HG03139 (cell line): ENCODE measurements at regions not wholly inside any gene's neighbourhood (a gene's known extent, or its start where the extent isn't known, plus 50 kb on each side); places are given as distances from the start of the nearest gene placed in this dataset.

Experiments
- ATAC-seq: cut with Tn5 transposase; IDR thresholded peaks from one replicate; pipeline ENCODE4 v1.9.1; 2021; ENCODE audit not compliant: unreplicated experiment

DNA sequence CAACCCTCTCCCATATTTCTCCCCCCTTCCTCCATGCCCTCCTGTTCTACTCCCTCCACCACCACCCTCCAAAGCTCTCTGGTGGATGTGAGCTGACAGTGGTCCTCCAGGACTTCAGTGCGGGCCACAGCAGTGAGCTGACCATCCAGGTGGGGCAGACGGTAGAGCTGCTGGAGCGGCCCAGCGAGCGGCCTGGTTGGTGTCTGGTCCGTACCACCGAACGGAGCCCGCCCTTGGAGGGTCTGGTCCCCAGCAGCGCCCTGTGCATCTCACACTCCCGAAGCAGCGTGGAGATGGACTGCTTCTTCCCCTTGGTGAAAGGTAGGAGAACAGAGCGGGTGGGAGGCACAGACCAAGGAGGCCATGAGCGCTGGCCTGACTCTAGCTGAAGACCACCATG lies 167.5 kb upstream of the UMPS start:
- no peak for ATAC-seq

DNA sequence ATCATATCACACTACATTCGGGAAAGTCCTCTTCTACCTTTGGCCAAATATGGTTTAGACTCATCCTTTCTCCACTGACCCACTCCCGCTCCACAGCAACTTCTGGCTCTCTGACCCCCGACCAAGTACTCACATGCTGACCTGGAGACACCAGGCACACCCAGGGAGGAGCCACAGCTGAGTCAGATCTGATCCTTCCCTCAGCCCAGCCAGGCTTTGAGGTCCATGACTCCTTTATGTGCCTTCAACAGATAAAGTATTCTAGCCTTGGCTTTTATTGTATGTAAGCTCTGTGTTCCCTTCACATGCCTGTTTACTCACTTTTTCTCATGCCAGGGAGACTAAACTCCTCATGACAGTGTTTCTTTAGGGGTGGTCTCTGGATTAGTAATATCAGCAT lies 166.9 kb upstream of the UMPS start:
- no peak for ATAC-seq

DNA sequence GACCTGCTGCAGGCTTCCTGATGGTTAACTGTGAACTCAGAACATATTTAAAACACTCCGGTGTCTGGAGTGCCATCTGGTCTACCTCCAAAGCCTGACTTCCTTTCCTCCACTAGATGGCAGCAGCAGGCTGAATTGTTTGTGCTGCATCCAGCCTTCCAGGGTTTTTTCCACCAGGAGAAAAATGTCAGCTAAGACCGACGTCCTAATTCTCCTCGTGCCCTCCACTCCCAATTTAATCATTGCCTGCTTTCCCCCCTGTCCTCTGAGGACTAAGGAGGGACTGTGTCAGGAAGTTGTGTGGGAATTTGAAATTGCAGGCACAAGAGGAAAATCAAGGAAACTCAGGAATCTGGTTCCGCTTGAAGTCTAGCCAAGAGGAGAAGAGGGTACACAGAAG lies 165.2 kb upstream of the UMPS start:
- no peak for ATAC-seq

DNA sequence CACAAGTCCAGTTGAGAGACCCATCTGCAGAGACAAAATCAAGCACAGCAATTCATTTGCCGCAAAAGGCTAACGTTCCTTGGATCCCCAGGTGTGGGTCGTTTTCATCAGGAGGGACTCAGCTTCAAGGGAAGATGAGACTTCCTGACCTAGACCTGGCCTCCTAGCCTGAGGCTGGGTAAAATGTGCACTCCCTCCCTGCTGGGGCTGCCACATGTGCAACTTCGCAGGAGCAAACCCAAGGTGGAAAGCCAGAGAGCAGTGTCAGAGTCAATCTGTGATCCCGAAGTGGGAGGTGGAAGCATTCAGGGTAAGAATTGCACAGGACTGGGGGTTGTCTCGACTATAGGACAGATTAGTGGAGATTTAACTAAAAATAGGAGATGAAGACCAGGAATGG lies 164.7 kb upstream of the UMPS start:
- no peak for ATAC-seq

DNA sequence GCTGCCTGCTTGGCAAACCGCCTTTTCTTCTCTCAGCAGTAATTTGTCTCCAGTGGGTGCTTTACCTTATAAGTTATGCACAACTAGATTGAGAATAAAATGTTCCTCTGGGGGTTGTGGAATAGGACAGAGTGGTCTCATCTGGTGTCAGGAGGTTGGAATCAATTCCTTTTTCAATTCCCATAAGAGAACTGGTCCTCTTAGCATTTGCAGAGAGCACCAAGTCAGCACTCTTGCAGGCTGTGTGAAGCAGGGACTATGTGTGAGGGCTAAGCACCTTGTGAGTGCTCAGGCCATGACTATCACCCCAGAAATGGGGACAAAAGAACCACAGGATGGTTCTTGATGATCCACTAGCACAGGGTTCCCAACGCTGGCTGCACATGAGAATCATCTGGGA lies 163.6 kb upstream of the UMPS start:
- ATAC-seq, result no peak

DNA sequence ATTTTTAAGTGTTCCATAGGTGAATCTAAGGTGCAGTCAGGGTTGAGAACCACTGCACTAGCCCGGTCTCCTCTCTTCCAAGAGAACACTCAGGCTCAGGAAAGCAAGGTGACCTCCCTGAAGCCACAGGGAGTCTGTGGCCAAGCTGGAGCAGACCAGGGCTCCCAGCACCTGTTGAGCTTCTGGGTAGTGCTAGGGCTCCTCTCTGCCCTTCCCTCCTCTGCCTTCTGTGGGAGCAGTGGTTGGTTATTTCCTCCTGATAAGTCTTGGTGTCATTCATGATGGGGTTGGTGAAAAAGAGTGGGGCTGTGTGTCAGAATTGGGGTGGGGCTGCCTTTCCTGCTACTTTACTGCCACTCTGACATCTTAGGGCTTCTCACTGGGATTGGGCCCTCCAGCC lies 163.1 kb upstream of the UMPS start:
- ATAC-seq, result no peak

DNA sequence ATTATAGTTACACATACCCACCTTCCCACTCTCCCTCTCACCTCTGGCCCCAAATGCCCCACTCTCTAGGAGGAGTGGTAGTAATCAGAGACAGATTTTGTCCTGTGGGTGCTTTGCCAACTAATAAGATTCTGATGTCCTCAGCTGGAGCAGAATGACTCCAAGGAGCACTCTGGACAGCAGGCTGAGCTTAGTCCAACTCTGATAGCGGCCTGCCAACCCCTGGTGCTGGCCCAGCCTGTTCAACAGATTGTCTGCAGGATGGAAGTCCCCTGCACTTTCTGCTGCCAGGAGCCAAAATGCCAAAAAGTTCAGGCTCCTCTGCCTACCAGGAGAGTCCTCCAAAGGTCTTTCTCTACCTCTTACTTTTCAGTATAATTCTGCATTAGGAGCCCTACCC lies 160.5 kb upstream of the UMPS start:
- no peak for ATAC-seq

DNA sequence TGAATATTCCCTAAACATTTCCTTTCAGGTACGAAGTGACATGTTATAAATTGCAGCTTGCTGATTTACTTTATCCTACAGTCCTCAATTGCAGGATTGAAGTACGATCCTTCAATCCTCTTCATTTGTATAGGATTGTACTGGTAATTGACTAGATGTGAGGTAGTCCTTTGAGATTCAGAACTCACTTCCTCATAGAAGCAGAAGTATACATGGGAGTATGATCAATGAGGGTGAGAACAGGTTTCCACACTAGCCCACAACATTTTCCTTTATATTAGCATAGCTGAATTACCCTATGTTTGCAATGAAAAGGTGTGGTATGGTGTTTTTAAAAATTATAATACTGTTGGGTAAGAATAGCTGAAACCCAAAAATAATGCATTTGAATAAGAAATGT lies 160.0 kb upstream of the UMPS start:
- no peak for ATAC-seq

DNA sequence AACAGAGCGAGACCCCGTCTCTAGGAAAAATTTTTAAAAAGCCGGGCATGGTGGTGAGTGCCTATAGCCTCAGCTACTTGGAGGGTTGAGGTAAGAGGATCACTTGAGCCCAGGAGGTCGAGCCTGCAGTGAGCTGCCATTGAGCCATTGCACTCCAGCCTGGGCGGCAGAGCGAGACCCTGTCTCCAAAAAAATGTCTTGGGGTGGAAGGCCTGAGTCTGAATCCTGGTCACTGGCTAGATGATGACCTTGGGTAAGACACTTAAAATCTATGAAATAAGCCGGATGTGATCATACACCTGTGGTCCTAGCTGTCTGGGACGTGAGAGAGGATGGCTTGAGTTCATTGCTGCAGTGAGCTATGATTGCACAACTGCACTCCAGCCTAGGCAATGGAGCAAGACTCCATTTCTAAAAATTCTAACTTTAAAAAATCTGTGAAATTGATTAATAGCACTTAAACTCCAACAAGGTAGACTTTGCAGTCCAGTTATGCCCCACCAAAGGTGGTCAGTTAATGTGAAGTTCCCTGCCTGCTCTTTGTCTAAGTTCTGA lies 157.3 kb upstream of the UMPS start:
- no peak for ATAC-seq

DNA sequence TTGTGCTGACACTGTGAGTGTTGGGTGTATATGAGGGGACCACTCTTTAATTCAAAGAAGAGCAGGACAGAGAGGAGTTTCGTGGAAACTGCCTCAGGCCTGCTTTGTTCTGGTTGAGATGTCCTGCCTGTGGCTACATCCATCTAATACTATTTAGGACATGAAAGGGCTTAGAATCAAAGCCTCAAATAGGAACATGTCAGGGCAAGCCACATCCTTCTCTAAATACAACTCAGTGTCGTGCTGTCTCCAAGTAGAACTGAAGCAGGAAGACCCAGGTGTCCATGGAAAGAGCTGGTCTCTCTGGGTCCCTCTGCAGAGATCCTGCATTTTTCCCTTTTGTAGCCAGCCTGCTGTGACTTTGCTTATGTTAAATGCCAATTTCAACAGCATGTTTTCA lies 156.2 kb upstream of the UMPS start:
- no peak for ATAC-seq

DNA sequence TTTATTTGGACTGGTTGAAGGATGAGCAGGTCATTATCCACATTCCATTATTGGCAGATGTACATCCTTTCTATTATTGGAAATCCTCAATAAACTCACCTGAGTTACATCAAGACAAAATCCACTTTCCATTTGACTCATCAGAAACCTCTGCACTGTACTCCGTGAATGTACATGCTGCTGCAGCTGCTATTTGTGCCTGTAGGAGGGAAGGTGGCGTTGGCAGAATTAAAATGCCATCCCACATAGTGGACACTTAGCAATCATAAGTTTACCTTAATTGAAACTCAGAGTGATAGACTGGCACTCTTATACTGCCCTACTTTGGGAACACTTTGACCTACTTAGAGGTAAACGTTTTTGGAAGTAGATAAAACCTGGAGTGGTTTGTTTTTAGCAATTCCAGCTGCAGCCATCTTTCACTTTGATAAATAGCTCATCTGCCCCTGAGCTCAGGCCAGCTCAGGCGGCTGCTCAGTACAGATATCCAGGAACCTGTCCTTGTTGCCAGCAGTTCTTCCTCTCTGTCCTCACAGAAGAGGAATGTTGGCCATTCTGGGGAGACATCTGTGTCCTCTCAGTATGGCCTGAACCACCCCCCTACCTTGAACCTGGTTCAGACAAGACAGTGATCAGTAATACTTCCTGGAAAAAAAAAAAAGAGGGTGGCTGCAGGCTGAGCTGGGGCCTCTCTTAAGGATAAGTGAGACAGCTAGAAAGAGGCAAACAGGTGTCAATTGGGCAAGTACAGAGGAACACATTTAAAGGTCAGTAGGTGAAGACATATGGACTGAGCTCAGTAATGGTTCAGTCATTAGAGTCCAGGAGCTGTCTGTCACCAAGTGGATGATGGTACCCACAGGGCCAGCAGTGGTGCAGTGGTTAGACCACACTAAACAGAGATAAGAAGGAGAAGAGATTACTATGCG lies 153.4 kb upstream of the UMPS start:
- no peak for ATAC-seq

DNA sequence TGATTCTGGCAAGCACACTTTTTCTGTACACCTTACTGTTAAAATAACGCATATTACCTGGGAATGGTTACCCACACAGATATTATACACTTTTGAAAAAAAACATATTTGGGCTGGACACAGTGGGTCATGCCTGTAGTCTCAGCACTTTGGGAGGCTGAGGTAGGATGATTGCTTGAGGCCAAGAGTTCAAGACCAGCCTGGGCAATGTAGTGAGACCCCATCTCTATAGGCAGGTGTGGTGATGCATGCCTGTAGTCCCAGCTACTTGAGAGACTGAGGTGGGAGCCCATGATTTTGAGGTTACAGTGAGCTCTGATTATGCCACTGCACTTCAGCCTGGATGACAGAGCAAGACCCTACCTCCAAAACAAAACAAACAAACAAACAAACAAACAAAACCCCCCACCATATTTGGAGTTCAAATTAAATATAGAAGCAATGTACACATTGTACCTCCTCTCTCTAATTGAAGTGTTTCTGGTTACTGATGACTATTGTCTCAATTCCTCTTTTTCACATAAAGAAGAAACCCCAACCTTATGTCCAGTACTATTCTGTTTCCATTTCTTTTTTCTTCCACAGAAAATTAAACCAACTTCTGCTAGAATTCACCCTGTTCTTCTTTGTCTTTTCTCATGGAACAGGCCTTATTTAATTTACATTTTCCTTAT lies 152.6 kb upstream of the UMPS start:
- ATAC-seq, result no peak

DNA sequence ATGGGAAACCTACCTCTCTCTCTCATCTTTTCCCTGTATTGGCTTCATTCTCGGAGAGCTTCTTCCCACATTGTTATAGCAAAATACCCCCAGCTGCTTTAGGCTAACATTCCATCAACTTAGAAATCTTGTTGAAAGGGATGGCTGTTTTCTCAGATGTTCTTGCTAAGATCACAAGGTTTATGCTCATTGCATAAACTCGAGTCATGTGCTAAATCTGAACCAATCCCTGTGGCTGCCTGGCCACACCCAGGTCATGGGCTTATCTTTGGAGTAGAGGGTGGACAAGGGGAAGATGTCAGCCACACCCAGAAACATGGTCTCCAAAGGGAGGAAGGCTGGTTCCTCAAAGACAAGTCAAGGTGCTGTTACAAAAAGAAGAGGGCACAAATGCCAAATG lies 150.6 kb upstream of the UMPS start:
- ATAC-seq, result no peak

DNA sequence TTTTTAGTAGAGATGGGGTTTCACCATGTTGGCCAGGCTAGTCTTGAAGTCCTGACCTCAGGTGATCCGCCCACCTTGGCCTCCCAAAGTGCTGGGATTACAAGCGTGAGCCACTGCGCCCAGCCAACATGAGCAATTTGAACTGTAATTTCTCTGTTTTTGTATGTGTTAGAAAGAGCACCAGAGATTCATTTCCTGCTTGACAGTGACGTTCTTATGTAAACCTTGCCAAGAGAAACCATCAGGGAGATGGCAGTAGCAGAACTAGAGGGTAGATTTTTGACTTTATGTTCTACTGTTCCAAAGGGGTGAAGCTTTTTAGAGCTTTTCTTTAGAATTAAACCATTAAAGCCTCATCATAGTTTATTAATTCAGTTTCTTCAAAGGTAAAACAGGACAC lies 148.1 kb upstream of the UMPS start:
- ATAC-seq, result no peak

DNA sequence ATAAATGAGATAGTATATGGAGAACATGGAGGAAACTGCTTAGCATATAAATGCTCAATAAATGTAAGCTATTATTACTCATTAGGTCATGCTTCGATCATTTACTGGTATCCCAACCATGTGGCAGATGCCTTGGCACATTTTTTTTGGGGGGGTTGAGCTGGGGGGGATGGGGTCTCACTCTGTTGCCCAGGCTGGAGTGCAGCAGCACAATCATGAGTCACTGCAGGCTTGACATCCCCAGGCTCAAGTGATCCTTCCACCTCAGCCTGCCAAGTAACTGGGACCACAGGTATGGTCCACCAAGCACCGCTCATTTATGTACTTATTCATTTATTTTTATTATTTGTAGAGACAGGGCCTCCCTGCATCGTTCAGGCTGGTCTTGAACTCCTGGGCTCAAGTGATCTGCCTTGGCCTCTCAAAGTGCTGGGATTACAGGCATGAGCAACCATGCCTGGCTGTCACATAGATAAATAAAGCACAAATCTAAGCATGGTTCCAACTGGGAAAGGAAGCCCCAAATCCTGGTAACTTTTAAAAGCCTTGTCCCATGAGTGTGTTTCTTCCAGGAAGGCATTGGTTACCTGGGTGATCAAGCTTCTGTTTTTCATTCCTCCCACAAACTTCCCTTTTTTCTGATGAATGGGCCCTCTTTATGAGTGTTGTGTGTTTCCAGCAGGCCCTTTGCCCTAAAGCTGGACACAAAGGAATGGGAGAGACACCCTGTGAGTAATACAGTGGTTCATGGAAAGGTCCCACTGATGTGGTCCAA lies 147.4 kb upstream of the UMPS start:
- no peak for ATAC-seq

DNA sequence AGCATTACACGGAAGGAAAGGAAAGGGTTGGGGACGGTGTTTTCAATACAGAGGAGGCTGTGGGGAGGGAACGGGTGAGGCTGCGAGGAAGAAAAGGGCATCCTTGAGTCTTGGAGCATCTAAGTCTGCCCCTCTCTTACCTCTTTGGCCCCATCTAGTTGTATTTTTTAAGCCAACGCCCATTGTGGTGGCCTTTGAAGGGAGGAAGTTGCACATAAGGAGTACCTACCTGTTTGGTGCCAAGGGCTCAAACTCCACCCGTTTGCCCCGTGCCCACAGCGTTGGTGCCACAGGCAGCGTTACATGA lies 146.1 kb upstream of the UMPS start:
- ATAC-seq, result no peak

DNA sequence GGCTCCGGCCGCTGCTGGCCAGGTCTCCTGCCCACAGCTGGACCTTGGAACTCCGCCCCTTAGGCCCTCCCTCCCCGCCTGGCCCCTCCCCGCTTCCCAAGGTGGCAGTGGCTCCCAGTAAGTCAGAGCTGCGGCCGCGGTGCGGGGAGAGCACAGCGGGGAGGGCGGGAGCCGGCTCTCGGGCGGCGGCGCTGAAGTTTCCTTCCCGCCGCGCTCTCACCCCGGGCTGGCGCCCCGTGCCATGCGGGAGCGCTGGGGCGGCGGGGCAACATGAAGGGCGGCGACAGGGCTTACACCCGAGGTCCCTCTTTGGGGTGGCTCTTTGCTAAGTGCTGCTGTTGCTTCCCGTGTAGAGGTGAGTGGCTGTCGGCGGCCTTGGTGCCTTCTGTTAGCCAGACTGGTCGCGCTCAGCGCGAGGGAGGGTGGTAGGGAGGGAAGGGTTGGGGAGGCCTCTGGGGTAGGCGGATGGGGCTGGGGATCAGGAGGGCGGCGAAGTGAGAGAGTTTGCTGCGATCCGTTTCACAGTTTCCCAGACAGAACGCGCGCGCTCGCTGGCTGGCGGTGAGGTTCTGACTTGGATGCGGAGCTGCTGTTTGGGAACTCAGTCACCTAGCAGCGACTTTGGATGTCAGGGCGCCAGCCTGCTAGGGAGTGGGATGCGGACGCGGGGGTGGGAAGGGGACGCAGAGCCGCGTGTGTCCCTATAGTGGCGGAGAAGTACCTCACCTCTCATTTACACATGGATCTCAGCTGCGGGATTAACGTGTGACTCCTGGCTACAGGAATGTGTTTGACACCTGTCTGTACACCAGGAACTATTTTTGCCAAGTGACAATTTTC lies 145.5 kb upstream of the UMPS start:
- ATAC-seq, result no peak

DNA sequence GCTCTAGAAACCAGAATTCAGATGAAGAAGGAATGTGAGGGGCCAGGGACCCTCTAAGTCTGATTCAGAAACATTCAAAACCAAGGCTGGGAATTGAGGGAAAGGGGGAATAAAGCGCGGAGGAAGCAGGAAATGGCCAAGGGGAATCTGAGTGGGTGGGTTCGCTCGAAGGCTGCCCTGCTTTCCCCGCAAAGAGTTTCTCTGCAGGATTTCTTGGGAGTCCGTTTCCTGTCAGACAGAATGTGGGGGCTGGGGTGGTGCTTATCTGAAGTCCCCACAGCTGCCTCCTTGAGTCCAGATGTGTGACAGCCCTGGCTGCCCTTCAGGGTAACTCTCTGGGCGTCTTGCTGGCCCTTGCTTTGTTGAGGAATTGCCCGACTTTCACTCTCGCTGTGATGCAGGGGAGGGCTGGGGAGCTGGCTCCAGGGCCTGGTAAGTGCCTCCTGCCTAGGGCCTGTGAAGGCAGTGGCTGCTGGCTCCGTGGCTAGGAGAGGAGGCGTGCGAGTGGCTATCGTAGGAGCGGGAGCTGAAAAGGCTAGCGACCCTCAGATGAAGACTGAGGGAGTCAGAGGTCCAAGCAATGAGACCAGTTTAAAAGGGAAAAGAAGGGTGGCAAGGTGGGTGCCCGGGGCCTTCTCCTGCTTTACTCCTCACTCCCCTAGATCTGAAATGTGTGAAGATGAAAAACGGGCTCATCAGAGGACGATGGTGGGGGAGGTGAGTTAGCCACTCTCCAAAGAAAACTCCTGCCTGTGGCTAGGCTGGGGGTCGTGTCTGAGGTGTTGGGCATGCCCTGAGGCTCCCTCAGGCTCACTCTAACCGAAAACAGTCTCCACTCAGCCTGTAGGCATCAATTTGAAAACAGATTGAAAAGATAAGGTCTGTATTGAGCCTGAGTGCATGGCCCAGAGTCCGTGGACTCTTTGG lies 143.9 kb upstream of the UMPS start:
- ATAC-seq, result no peak

DNA sequence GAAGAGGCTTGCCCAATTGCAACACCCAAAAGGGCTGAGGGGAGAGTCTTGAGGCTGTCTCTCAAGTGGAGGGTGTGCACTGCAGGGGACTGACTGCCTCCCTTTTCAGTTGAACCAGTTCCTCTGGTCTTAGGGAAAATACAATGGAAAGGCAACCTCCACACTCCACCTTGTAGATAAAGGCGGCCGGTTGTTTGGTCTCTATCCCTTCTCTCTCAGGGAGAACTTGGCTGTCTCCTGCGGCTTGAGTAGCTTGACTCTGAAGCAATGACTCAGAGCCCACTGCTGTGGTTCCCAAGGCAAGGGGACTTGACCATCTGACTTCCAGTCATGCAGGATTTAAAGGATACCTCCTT lies 143.2 kb upstream of the UMPS start:
- ATAC-seq, result no peak

DNA sequence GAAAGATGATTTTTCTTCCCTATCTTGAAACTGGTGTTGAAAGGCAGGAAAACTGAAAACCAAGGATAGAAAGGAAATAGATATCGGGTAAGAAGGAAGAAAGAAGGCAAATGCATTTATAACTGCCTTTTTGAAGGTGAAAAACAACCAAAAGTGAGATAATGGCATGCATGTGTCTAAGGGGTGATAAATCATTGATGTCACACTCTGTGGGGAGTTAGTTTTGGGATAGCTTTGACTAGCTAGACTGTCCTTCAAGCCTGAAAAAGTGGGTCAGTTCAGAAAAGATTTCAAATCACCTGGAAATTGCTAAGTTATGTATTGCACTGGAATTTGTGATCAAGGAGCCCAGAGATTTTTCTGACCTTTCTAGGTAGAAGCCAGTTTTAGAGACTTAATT lies 142.2 kb upstream of the UMPS start:
- ATAC-seq, result no peak
